ENCODE measurements at regions not wholly inside any gene's neighbourhood (a gene's known extent, or its start where the extent isn't known, plus 50 kb on each side); places are given as distances from the start of the nearest gene placed in this dataset.

- no peaks in the 10 kb centered on the region for H3K36me3 ChIP-seq (replicated peaks; ENCODE audit: insufficient read depth, low read depth)
- no peaks in the 10 kb centered on the region for H3K4me1 ChIP-seq (ENCODE audit: insufficient read depth)
- no peaks in the 10 kb centered on the region for H4K20me1 ChIP-seq (ENCODE audit: insufficient read depth, poor library complexity, severe bottlenecking)
- H3K79me2 ChIP-seq = no peaks in the 10 kb centered on the region
- no peak overlapping the region for H3K4me3 ChIP-seq
- no peak for TF ChIP-seq EZH2 (IDR thresholded peaks at IDR 0.05; ENCODE audit: borderline replicate concordance)
- TF ChIP-seq EZH2phosphoT487 (IDR thresholded peaks at IDR 0.05; ENCODE audit: low read depth, severe bottlenecking, unreplicated experiment) = no peak
- TF ChIP-seq CTCF (IDR thresholded peaks at IDR 0.05; ENCODE audit: poor library complexity) = no peak
- no peak overlapping the region for H3K4me2 ChIP-seq
- no peak overlapping the region for H3K27ac ChIP-seq
- peaks cover 4% of the 10 kb centered on the region for H3K9me3 ChIP-seq (ENCODE audit: low read depth)
- no peaks in the 10 kb centered on the region for H3K27me3 ChIP-seq
- no peak for DNase-seq (ENCODE audit: low spot score)
- no peaks in the 10 kb centered on the region for H3K9me2 ChIP-seq (replicated peaks; ENCODE audit: insufficient read depth)
- H2AFZ ChIP-seq = no peak overlapping the region
Measured at GRCh38 chr2:195466427-195466826, 190.6 kb upstream of the SLC39A10 start.

- H2AFZ ChIP-seq = no peak overlapping the region
Measured at GRCh38 chr2:195461010-195461409, 196.0 kb upstream of the SLC39A10 start.

GRCh38 chr2:195458936-195459335, 198.1 kb upstream of the SLC39A10 start:
- Histone ChIP-seq H3K4me1 (ENCODE audit: insufficient read depth) (no peaks in the 10 kb centered on the region), H3K4me2 (no peak overlapping the region), H3K27me3 (no peaks in the 10 kb centered on the region), H3K27ac (no peak overlapping the region), H3K36me3 (replicated peaks; ENCODE audit: insufficient read depth, low read depth) (no peaks in the 10 kb centered on the region), H3K9me3 (ENCODE audit: low read depth) (no peaks in the 10 kb centered on the region), H3K4me3 (no peak overlapping the region), H3K9me2 (replicated peaks; ENCODE audit: insufficient read depth) (no peaks in the 10 kb centered on the region), H3K79me2 (no peaks in the 10 kb centered on the region), H4K20me1 (ENCODE audit: insufficient read depth, poor library complexity, severe bottlenecking) (no peaks in the 10 kb centered on the region), H2AFZ (no peak overlapping the region)
- DNase-seq (ENCODE audit: low spot score) = no peak
- WGBS (ENCODE audit: low lambda C conversion rate, missing lambda C conversion rate) = 93% methylated on average over 2 of the region's 2 CpGs
- TF ChIP-seq CTCF (IDR thresholded peaks at IDR 0.05; ENCODE audit: poor library complexity) (no peak), EZH2 (IDR thresholded peaks at IDR 0.05; ENCODE audit: borderline replicate concordance) (no peak), EZH2phosphoT487 (IDR thresholded peaks at IDR 0.05; ENCODE audit: low read depth, severe bottlenecking, unreplicated experiment) (no peak)

More at GRCh38 chr2:195461010-195461409, 196.0 kb upstream of the SLC39A10 start:
- Histone ChIP-seq H3K4me3 (no peak overlapping the region), H3K36me3 (replicated peaks; ENCODE audit: insufficient read depth, low read depth) (no peaks in the 10 kb centered on the region), H3K79me2 (no peaks in the 10 kb centered on the region), H3K9me3 (ENCODE audit: low read depth) (peaks cover under 1% of the 10 kb centered on the region), H3K4me2 (no peak overlapping the region), H3K4me1 (ENCODE audit: insufficient read depth) (no peaks in the 10 kb centered on the region), H3K27ac (no peak overlapping the region), H3K27me3 (no peaks in the 10 kb centered on the region), H3K9me2 (replicated peaks; ENCODE audit: insufficient read depth) (no peaks in the 10 kb centered on the region), H4K20me1 (ENCODE audit: insufficient read depth, poor library complexity, severe bottlenecking) (no peaks in the 10 kb centered on the region)
- DNase-seq (ENCODE audit: low spot score) = no peak
- WGBS (ENCODE audit: low lambda C conversion rate, missing lambda C conversion rate) = 60% methylated on average over 3 of the region's 3 CpGs
- TF ChIP-seq EZH2 (IDR thresholded peaks at IDR 0.05; ENCODE audit: borderline replicate concordance) (no peak), EZH2phosphoT487 (IDR thresholded peaks at IDR 0.05; ENCODE audit: low read depth, severe bottlenecking, unreplicated experiment) (no peak), CTCF (IDR thresholded peaks at IDR 0.05; ENCODE audit: poor library complexity) (no peak)

- Histone ChIP-seq H3K4me3 (no peak overlapping the region), H3K9me2 (replicated peaks; ENCODE audit: insufficient read depth) (no peaks in the 10 kb centered on the region), H3K4me2 (no peak overlapping the region), H3K27me3 (no peaks in the 10 kb centered on the region), H2AFZ (no peak overlapping the region), H3K4me1 (ENCODE audit: insufficient read depth) (no peaks in the 10 kb centered on the region), H3K9me3 (ENCODE audit: low read depth) (no peaks in the 10 kb centered on the region), H4K20me1 (ENCODE audit: insufficient read depth, poor library complexity, severe bottlenecking) (no peaks in the 10 kb centered on the region), H3K27ac (no peak overlapping the region), H3K36me3 (replicated peaks; ENCODE audit: insufficient read depth, low read depth) (no peaks in the 10 kb centered on the region), H3K79me2 (no peaks in the 10 kb centered on the region)
- TF ChIP-seq CTCF (IDR thresholded peaks at IDR 0.05; ENCODE audit: poor library complexity) (no peak), EZH2 (IDR thresholded peaks at IDR 0.05; ENCODE audit: borderline replicate concordance) (no peak), EZH2phosphoT487 (IDR thresholded peaks at IDR 0.05; ENCODE audit: low read depth, severe bottlenecking, unreplicated experiment) (no peak)
- DNase-seq (ENCODE audit: low spot score) = no peak
Measured at GRCh38 chr2:195457873-195458272, 199.2 kb upstream of the SLC39A10 start.

Measured in hepatocyte (in vitro differentiated cells).